Vagina (tissue), 2 donors: ENCODE measurements at regions not wholly inside any gene's neighbourhood (a gene's known extent, or its start where the extent isn't known, plus 50 kb on each side); places are given as distances from the start of the nearest gene placed in this dataset.

Experiments used
- DNase-seq, 2 donors: peaks; one replicate each; pipeline ENCODE4 v3.0.0-alpha.2; 2017; ENCODE audit errors: extremely low spot score in 2 of 2
- H3K27ac ChIP-seq: fragments of 200-600 bp; sonication (generic); one replicate; pipeline ENCODE4 v1.5.1; 2019
- H3K27me3 ChIP-seq: fragments of 200-600 bp; sonication (generic); one replicate; pipeline ENCODE4 v1.5.1; 2019
- H3K36me3 ChIP-seq, 2 donors: fragments of 200-600 bp; sonication (generic); one replicate each; pipeline ENCODE4 v1.5.1; 2017 to 2019
- H3K4me1 ChIP-seq: fragments of 200-600 bp; sonication (generic); one replicate; pipeline ENCODE4 v1.5.1; 2019
- H3K4me3 ChIP-seq, 2 donors: fragments of 200-600 bp; sonication (generic); 1 replicate in 1 of 2; 2 replicates in 1 of 2; pipeline ENCODE4 v1.5.1; 2016 to 2019
- H3K9me3 ChIP-seq: fragments of 200-600 bp; sonication (generic); one replicate; pipeline ENCODE4 v1.5.1; 2019
- CTCF ChIP-seq, 3 experiments: fragments of 450-650 bp in 2 of 3; fragments of 200-600 bp in 1 of 3; sonication (generic) in 1 of 3; IDR thresholded peaks; one replicate each; pipeline ENCODE4 v1.5.1; 2017 to 2019; ENCODE audit warnings: antibody characterized with exemption in 3 of 3, mild to moderate bottlenecking in 2 of 3, moderate library complexity in 2 of 3
- POLR2A ChIP-seq, 2 donors: fragments of 450-650 bp; IDR thresholded peaks; one replicate each; pipeline ENCODE4 v1.6.1; 2017; ENCODE audit warnings: antibody characterized with exemption in 2 of 2, mild to moderate bottlenecking in 2 of 2, moderate library complexity in 2 of 2
- POLR2AphosphoS5 ChIP-seq, 2 donors: sonication (generic); formaldehyde crosslinking; IDR thresholded peaks; one replicate each; pipeline ENCODE4 v1.9.0; 2017; ENCODE audit warnings: antibody characterized with exemption in 2 of 2, mild to moderate bottlenecking in 2 of 2, low read depth in 1 of 2; ENCODE audit not compliant: insufficient read depth in 1 of 2
- intact Hi-C: fragments of 100-400 bp; cut with DNase I; formaldehyde crosslinking; loops from one replicate; pipeline ENCODE4 v1.15.1; 2023

DNA sequence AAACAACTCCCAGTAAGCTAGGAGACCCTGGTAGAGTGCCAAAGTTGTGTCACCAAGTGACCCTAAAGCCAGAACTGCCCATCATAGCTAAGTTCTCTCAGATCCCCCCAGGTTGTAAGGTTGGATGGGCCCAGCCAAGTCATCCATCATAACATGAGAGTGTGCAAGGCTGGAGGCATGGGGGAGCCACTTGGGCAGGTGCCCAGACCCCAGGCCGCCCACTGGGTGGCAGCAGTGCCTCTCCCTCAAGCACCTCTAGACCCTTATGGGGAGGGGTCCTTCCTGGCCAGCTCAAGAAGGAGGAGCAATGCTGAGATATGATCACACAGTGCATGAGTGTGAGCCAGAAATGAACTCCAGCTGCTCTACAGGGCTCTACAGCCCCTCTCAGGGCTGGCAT, 154.5 kb downstream of the MYLK4 start:
- TF ChIP-seq POLR2A (IDR thresholded peaks at IDR 0.05) (no peak), POLR2AphosphoS5 (IDR thresholded peaks at IDR 0.05; ENCODE audit: insufficient read depth in 1 of 2, low read depth in 1 of 2) (no peak), CTCF (IDR thresholded peaks at IDR 0.05) (no peak)
- Histone ChIP-seq H3K27me3 (no peaks in the 10 kb centered on the region), H3K27ac (no peak overlapping the region), H3K9me3 (no peaks in the 10 kb centered on the region), H3K4me1 (no peaks in the 10 kb centered on the region), H3K36me3 (no peaks in the 10 kb centered on the region), H3K4me3 (no peak overlapping the region)
- intact Hi-C loops: no loop called here
- DNase-seq: no peak

GRCh38 chr6:2594868-2595267, 155.9 kb downstream of the MYLK4 start:
- Histone ChIP-seq H3K27me3 (no peaks in the 10 kb centered on the region), H3K4me3 (no peak overlapping the region), H3K4me1 (no peaks in the 10 kb centered on the region), H3K27ac (no peak overlapping the region), H3K9me3 (no peaks in the 10 kb centered on the region), H3K36me3 (no peaks in the 10 kb centered on the region)
- DNase-seq: no peak
- intact Hi-C loops: no loop called here
- TF ChIP-seq POLR2A (IDR thresholded peaks at IDR 0.05) (no peak), CTCF (IDR thresholded peaks at IDR 0.05) (no peak), POLR2AphosphoS5 (IDR thresholded peaks at IDR 0.05; ENCODE audit: insufficient read depth in 1 of 2, low read depth in 1 of 2) (no peak)

DNA sequence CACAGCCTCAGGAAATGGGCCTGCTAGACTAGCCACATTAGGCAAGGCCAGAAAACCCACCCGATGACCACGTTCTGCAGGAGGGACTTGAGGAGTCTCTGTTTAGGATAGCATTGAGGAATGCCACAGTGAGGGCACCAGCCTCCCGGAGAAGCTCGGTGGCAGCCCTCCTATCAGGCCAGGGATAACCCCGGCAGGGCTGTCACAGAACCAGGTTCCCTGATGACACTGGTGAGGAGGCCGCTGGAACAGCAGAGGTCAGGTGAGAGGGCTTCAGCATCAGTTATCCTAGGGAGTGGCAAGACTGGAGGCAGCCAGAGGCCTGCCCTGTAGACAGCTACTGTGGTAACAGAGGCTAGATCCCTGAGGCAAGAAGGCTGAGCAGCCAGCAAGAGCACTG, 157.6 kb downstream of the MYLK4 start:
- Histone ChIP-seq H3K4me3 (no peak overlapping the region), H3K4me1 (no peaks in the 10 kb centered on the region), H3K27me3 (no peaks in the 10 kb centered on the region), H3K36me3 (no peaks in the 10 kb centered on the region), H3K9me3 (no peaks in the 10 kb centered on the region), H3K27ac (no peak overlapping the region)
- intact Hi-C loops: no loop called here
- TF ChIP-seq POLR2A (IDR thresholded peaks at IDR 0.05): no peak
- no peak for TF ChIP-seq POLR2AphosphoS5 (IDR thresholded peaks at IDR 0.05; ENCODE audit: insufficient read depth in 1 of 2, low read depth in 1 of 2)
- TF ChIP-seq CTCF (IDR thresholded peaks at IDR 0.05): no peak
- DNase-seq: no peak

DNA sequence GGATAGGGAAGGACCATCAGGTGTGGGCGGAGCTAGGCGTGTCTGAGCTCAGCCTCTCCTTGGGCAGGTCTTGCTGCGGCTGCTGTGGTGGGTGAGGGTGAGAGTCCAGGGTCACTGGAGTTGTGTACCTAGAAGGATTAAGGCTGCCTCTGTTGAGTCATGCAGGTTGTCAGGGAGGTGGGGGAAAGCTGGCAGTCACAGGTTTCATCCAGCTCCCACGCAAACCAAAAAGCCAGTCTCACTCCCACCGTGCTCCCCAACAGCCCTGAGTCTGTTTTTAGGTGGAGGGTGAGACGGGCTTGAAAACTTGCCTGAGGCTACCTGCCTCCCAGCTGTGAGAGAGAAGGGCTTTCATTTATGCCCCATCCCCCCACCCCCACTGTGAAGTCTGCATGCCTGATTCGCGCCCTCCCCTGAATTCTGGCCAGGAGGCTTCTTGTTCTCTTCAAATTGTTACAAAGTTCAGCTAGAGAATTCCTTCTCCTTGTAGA, 161.5 kb downstream of the MYLK4 start:
- TF ChIP-seq POLR2A (IDR thresholded peaks at IDR 0.05): no peak
- H3K27ac ChIP-seq: no peak overlapping the region
- H3K36me3 ChIP-seq: no peaks in the 10 kb centered on the region
- no peaks in the 10 kb centered on the region for H3K9me3 ChIP-seq
- no peaks in the 10 kb centered on the region for H3K27me3 ChIP-seq
- no peak overlapping the region for H3K4me3 ChIP-seq
- no peaks in the 10 kb centered on the region for H3K4me1 ChIP-seq
- intact Hi-C loops: no loop called here
- DNase-seq: no peak

DNA sequence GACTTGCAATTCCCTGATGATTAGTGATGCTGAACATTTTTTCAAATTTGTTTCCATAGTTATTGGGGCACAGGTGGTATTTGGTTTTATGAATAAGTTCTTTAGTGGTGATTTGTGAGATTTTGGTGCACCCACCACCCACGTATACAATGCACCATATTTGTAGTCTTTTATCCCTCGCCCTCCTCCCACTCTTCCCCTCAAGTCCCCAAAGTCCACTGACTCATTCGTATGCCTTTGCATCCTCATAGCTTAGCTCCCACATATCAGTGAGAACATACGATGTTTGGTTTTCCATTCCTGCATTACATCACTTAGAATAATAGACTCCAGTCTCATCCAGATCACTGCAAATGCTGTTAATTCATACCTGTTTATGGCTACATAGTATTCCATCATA, 167.3 kb downstream of the MYLK4 start:
- TF ChIP-seq POLR2A (IDR thresholded peaks at IDR 0.05): no peak
- no peak for TF ChIP-seq POLR2AphosphoS5 (IDR thresholded peaks at IDR 0.05; ENCODE audit: insufficient read depth in 1 of 2, low read depth in 1 of 2)
- TF ChIP-seq CTCF (IDR thresholded peaks at IDR 0.05): no peak
- H3K9me3 ChIP-seq: no peaks in the 10 kb centered on the region
- no peak overlapping the region for H3K4me3 ChIP-seq
- intact Hi-C loops: no loop called here
- H3K27ac ChIP-seq: no peak overlapping the region
- H3K36me3 ChIP-seq: no peaks in the 10 kb centered on the region
- no peaks in the 10 kb centered on the region for H3K27me3 ChIP-seq
- no peak for DNase-seq
- H3K4me1 ChIP-seq: no peaks in the 10 kb centered on the region

- H3K4me3 ChIP-seq: no peak overlapping the region
- no peaks in the 10 kb centered on the region for H3K9me3 ChIP-seq
- no peaks in the 10 kb centered on the region for H3K27me3 ChIP-seq
- no peak overlapping the region for H3K27ac ChIP-seq
- no peaks in the 10 kb centered on the region for H3K4me1 ChIP-seq
- DNase-seq: no peak
- TF ChIP-seq CTCF (IDR thresholded peaks at IDR 0.05): no peak
- TF ChIP-seq POLR2AphosphoS5 (IDR thresholded peaks at IDR 0.05; ENCODE audit: insufficient read depth in 1 of 2, low read depth in 1 of 2): no peak
- TF ChIP-seq POLR2A (IDR thresholded peaks at IDR 0.05): no peak
- intact Hi-C loops: no loop called here
- no peaks in the 10 kb centered on the region for H3K36me3 ChIP-seq
These were observed 168.5 kb downstream of the MYLK4 start for GRCh38 chr6:2582268-2582667.
